ENCODE measurements at regions not wholly inside any gene's neighbourhood (a gene's known extent, or its start where the extent isn't known, plus 50 kb on each side); places are given as distances from the start of the nearest gene placed in this dataset.

DNA sequence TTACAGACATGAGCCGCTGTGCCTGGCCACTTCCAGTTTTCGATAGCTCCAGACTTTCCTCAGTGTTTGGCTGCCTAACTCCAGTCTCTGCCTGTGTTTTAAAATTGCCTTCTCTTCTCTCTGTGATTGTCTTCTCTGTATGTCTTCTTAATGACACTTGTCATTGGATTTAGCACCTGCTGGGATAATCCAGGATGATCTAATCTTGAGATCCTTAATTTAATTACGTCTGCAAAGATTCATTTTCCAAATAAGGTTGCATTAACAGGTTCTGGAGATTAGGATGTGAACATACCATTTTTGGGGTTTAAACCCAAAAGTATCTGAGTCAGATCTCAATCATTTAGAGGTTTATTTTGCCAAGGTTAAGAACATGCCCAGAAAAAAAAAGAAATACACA lies 222.2 kb upstream of the PDZRN3 start:
- TF ChIP-seq POLR2AphosphoS5 (IDR thresholded peaks at IDR 0.05; ENCODE audit: low read depth, low read length), result no peak
- TF ChIP-seq, protein P1, sequence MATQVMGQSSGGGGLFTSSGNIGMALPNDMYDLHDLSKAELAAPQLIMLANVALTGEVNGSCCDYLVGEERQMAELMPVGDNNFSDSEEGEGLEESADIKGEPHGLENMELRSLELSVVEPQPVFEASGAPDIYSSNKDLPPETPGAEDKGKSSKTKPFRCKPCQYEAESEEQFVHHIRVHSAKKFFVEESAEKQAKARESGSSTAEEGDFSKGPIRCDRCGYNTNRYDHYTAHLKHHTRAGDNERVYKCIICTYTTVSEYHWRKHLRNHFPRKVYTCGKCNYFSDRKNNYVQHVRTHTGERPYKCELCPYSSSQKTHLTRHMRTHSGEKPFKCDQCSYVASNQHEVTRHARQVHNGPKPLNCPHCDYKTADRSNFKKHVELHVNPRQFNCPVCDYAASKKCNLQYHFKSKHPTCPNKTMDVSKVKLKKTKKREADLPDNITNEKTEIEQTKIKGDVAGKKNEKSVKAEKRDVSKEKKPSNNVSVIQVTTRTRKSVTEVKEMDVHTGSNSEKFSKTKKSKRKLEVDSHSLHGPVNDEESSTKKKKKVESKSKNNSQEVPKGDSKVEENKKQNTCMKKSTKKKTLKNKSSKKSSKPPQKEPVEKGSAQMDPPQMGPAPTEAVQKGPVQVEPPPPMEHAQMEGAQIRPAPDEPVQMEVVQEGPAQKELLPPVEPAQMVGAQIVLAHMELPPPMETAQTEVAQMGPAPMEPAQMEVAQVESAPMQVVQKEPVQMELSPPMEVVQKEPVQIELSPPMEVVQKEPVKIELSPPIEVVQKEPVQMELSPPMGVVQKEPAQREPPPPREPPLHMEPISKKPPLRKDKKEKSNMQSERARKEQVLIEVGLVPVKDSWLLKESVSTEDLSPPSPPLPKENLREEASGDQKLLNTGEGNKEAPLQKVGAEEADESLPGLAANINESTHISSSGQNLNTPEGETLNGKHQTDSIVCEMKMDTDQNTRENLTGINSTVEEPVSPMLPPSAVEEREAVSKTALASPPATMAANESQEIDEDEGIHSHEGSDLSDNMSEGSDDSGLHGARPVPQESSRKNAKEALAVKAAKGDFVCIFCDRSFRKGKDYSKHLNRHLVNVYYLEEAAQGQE (IDR thresholded peaks at IDR 0.05; ENCODE audit: insufficient read depth in 1 of 2, low read depth in 2 of 2, low read length in 2 of 2), result no peak
- TF ChIP-seq SIN3A (IDR thresholded peaks at IDR 0.05; ENCODE audit: borderline replicate concordance, insufficient read depth, low read length), result no peak

- TF ChIP-seq, protein P1 (IDR thresholded peaks at IDR 0.05; ENCODE audit: insufficient read depth in 1 of 2, low read depth in 2 of 2, low read length in 2 of 2), result no peak
- no peak for TF ChIP-seq FOXP2 (optimal IDR thresholded peaks at IDR 0.05; ENCODE audit: borderline replicate concordance, extremely low read depth, extremely low read length, insufficient read depth)
- no peak for TF ChIP-seq TAF1 (IDR thresholded peaks at IDR 0.05; ENCODE audit: borderline replicate concordance, insufficient read depth, low read length)
- TF ChIP-seq POLR2AphosphoS5 (IDR thresholded peaks at IDR 0.05; ENCODE audit: low read depth, low read length), result no peak
- no peak for TF ChIP-seq SIN3A (IDR thresholded peaks at IDR 0.05; ENCODE audit: borderline replicate concordance, insufficient read depth, low read length)
These were observed 214.3 kb upstream of the PDZRN3 start for GRCh38 chr3:73839032-73839431.

DNA sequence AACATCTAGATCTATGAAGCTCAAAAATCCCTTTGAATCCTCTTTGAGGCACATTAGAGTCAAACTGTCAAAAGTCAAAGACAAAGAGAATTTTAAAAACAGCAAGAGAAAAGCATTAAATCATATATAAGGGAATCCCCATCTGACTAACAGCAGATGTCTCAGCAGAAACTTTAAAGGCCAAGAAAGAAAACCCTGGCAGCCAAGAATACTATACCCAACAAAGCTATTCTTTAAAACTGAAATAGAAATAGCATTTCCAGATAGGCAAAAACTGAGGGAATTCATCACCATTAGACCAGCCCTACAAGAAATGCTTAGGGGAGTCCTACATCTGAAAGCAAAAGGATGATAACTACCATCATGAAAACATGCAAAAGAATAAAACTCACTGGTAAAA lies 211.2 kb upstream of the PDZRN3 start:
- TF ChIP-seq SIN3A (IDR thresholded peaks at IDR 0.05; ENCODE audit: borderline replicate concordance, insufficient read depth, low read length), result no peak
- no peak for TF ChIP-seq FOXP2 (optimal IDR thresholded peaks at IDR 0.05; ENCODE audit: borderline replicate concordance, extremely low read depth, extremely low read length, insufficient read depth)
- TF ChIP-seq TAF1 (IDR thresholded peaks at IDR 0.05; ENCODE audit: borderline replicate concordance, insufficient read depth, low read length), result no peak
- TF ChIP-seq, protein P1 (IDR thresholded peaks at IDR 0.05; ENCODE audit: insufficient read depth in 1 of 2, low read depth in 2 of 2, low read length in 2 of 2), result no peak
- TF ChIP-seq POLR2AphosphoS5 (IDR thresholded peaks at IDR 0.05; ENCODE audit: low read depth, low read length), result no peak

GRCh38 chr3:73832426-73832825 lies 207.7 kb upstream of the PDZRN3 start:
- TF ChIP-seq FOXP2 (optimal IDR thresholded peaks at IDR 0.05; ENCODE audit: borderline replicate concordance, extremely low read depth, extremely low read length, insufficient read depth) (no peak), SIN3A (IDR thresholded peaks at IDR 0.05; ENCODE audit: borderline replicate concordance, insufficient read depth, low read length) (no peak), TAF1 (IDR thresholded peaks at IDR 0.05; ENCODE audit: borderline replicate concordance, insufficient read depth, low read length) (no peak), POLR2AphosphoS5 (IDR thresholded peaks at IDR 0.05; ENCODE audit: low read depth, low read length) (no peak)
- TF ChIP-seq, protein P1 (IDR thresholded peaks at IDR 0.05; ENCODE audit: insufficient read depth in 1 of 2, low read depth in 2 of 2, low read length in 2 of 2), result no peak

GRCh38 chr3:73828348-73828747 lies 203.6 kb upstream of the PDZRN3 start:
- TF ChIP-seq SIN3A (IDR thresholded peaks at IDR 0.05; ENCODE audit: borderline replicate concordance, insufficient read depth, low read length), result no peak
- TF ChIP-seq TAF1 (IDR thresholded peaks at IDR 0.05; ENCODE audit: borderline replicate concordance, insufficient read depth, low read length), result no peak
- TF ChIP-seq, protein P1 (IDR thresholded peaks at IDR 0.05; ENCODE audit: insufficient read depth in 1 of 2, low read depth in 2 of 2, low read length in 2 of 2), result no peak
- TF ChIP-seq POLR2AphosphoS5 (IDR thresholded peaks at IDR 0.05; ENCODE audit: low read depth, low read length), result no peak
- no peak for TF ChIP-seq FOXP2 (optimal IDR thresholded peaks at IDR 0.05; ENCODE audit: borderline replicate concordance, extremely low read depth, extremely low read length, insufficient read depth)

All from PFSK-1 (cell line).